ENCODE measurements at regions not wholly inside any gene's neighbourhood (a gene's known extent, or its start where the extent isn't known, plus 50 kb on each side); places are given as distances from the start of the nearest gene placed in this dataset.

DNA sequence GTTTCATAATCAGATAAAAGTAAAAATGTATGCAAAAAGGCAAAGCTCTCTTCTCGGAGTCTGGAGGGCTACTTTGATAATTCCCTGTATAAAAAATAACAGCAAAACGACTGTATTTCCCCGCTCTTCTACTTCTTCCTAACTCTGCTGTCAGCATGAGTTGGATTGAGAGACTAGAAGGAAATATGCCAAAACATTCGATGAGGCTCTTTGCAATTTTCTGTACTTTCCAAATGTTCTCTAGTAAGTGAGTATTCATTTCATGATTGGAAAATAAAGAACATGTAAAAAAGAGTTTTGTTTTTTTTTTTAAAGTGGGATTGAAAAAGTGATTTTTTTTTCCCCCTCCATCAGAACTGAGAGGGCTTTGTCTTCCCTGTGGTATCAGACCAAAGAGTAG is 677.5 kb downstream of the ACTL7B start:
- TF ChIP-seq, protein P1, sequence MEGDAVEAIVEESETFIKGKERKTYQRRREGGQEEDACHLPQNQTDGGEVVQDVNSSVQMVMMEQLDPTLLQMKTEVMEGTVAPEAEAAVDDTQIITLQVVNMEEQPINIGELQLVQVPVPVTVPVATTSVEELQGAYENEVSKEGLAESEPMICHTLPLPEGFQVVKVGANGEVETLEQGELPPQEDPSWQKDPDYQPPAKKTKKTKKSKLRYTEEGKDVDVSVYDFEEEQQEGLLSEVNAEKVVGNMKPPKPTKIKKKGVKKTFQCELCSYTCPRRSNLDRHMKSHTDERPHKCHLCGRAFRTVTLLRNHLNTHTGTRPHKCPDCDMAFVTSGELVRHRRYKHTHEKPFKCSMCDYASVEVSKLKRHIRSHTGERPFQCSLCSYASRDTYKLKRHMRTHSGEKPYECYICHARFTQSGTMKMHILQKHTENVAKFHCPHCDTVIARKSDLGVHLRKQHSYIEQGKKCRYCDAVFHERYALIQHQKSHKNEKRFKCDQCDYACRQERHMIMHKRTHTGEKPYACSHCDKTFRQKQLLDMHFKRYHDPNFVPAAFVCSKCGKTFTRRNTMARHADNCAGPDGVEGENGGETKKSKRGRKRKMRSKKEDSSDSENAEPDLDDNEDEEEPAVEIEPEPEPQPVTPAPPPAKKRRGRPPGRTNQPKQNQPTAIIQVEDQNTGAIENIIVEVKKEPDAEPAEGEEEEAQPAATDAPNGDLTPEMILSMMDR (optimal IDR thresholded peaks at IDR 0.05 in 1 of 3, IDR thresholded peaks at IDR 0.05 in 1 of 3, conservative IDR thresholded peaks at IDR 0.05 in 1 of 3; ENCODE audit: extremely low read depth in 1 of 3, insufficient read depth in 2 of 3, low read length in 3 of 3): no peak
- no peak for TF ChIP-seq EZH2 (IDR thresholded peaks at IDR 0.05; ENCODE audit: low read length)

Measured in keratinocyte (primary cell).